Stimulated activated memory B cell treated with anti-CD40 and anti-IgM and Interleukin-4, amounts not matched to agents 10 μg/mL and 1 μg/mL and 100 μg/mL, for 72 hours (primary cell): ENCODE measurements at regions not wholly inside any gene's neighbourhood (a gene's known extent, or its start where the extent isn't known, plus 50 kb on each side); places are given as distances from the start of the nearest gene placed in this dataset.

Experiments
- ATAC-seq: fragments of 150-1000 bp; cut with Tn5 transposase; 2 replicates; pipeline ENCODE4 v1.10.0; 2021
- H3K27ac Mint-ChIP-seq: one replicate; pipeline ENCODE4 v1.8.0; 2022; ENCODE audit warnings: mild to moderate bottlenecking, mixed read lengths
- H3K27me3 Mint-ChIP-seq: one replicate; pipeline ENCODE4 v1.8.0; 2022; ENCODE audit warnings: mixed read lengths
- H3K36me3 Mint-ChIP-seq: one replicate; pipeline ENCODE4 v1.8.0; 2022; ENCODE audit warnings: mixed read lengths
- H3K4me1 Mint-ChIP-seq: one replicate; pipeline ENCODE4 v1.8.0; 2022; ENCODE audit warnings: mixed read lengths
- H3K4me3 Mint-ChIP-seq: one replicate; pipeline ENCODE4 v1.8.0; 2022; ENCODE audit warnings: mild to moderate bottlenecking, moderate library complexity, mixed read lengths
- H3K9me3 Mint-ChIP-seq: one replicate; pipeline ENCODE4 v1.8.0; 2022; ENCODE audit warnings: mixed read lengths

DNA sequence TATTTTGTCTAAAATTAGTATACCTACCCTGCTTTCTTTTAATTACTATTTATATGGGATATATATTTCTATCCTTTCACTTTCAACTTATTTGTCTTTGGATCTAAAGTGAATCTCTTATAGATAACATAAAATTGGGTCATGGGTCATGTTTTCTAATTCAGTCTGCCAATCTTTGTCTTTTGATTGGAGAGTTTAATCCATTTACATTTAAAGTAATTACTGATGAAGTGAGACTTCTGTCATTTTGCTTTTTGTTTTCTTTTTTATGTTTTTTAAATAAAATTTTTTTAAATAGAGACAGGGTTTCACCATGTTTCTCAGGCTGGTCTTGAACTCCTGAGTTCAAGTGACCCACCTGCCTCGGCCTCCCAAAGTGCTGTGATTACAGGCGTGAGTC is 50.5 kb upstream of the PRDM1 start:
- peaks cover 21% of the 10 kb centered on the region for H3K36me3 Mint-ChIP-seq
- ATAC-seq, result no peak
- no peaks in the 10 kb centered on the region for H3K4me1 Mint-ChIP-seq
- H3K27ac Mint-ChIP-seq, result no peak overlapping the region
- no peak overlapping the region for H3K4me3 Mint-ChIP-seq
- H3K27me3 Mint-ChIP-seq, result peaks cover 11% of the 10 kb centered on the region
- peaks cover 7% of the 10 kb centered on the region for H3K9me3 Mint-ChIP-seq

GRCh38 chr6:106033806-106034205 is 52.3 kb upstream of the PRDM1 start:
- H3K4me3 Mint-ChIP-seq, result no peak overlapping the region
- peaks cover 11% of the 10 kb centered on the region for H3K27me3 Mint-ChIP-seq
- H3K4me1 Mint-ChIP-seq, result no peaks in the 10 kb centered on the region
- H3K27ac Mint-ChIP-seq, result no peak overlapping the region
- no peak for ATAC-seq
- H3K9me3 Mint-ChIP-seq, result peaks cover 7% of the 10 kb centered on the region
- peaks cover 21% of the 10 kb centered on the region for H3K36me3 Mint-ChIP-seq

DNA sequence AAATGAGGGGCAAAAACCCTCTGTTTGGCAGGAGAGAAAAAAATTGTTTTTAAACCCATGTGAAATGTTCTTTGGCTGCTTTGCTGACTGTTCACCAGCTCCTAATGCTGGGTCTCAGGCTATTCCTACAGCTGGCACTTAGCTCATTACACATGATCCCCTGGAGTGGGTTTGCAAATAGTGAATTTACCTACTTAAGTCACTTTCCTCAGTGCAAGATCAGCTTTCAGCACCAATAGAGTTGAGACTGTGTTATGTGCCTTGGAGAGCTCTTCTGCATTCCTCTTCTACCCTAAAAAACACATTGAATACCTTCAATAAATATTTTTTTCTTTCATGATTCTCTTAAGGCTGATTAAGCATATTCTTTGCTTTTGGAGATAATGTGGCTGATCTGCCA is 58.4 kb upstream of the PRDM1 start:
- ATAC-seq, result no peak
- Mint-ChIP-seq H3K4me3 (no peak overlapping the region), H3K27me3 (no peaks in the 10 kb centered on the region), H3K27ac (no peak overlapping the region), H3K36me3 (no peaks in the 10 kb centered on the region), H3K9me3 (no peaks in the 10 kb centered on the region), H3K4me1 (no peaks in the 10 kb centered on the region)

DNA sequence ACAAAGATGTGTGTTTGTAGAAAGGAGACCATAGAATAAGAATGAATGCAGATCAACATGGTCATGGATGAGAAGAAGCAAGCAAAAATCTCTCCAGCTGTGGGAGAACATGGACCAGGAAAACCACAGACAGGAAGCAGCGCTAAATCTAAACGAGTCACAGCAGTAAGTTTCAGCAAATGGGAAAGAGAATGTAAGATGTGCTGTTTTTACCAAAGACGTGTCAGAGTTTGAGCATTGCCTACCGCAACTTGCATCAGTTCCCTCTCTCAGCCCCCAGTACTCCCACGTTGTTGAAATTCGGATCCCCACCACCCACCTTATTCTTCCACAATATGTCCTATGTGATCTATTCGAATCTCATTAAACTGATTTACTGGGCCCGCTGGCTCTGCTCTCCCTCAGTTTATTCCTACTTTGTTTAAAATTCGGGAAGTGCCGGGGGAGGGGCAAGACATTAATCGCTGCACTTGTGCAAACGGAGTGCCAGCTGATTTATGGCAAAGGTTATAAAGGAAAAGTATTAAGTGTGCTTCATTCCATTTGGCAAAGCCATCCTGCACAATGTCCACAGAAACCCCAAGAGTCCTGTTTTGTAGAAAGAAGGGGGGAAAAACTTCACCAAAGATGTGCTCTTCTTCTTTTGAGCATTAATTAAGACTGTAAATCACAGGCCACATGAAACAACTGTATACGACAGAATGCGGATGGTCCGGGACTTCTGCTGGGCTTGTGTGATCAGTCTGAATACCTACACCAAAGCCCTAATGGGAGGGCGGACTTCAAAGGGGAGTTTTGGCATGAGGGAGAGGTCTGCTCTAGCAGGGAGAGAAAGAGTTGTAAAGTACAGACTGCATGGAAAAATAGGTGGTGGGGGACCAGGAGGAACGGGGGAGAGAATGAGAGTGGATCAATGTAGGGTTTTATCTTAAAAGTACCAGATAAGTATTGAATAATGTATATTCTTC is 59.1 kb upstream of the PRDM1 start:
- Mint-ChIP-seq H3K9me3 (no peaks in the 10 kb centered on the region), H3K27ac (no peak overlapping the region), H3K4me1 (no peaks in the 10 kb centered on the region), H3K36me3 (no peaks in the 10 kb centered on the region), H3K4me3 (no peak overlapping the region), H3K27me3 (no peaks in the 10 kb centered on the region)
- no peak for ATAC-seq

- Mint-ChIP-seq H3K36me3 (no peaks in the 10 kb centered on the region), H3K27ac (no peak overlapping the region), H3K9me3 (no peaks in the 10 kb centered on the region), H3K4me3 (no peak overlapping the region), H3K27me3 (no peaks in the 10 kb centered on the region), H3K4me1 (no peaks in the 10 kb centered on the region)
- ATAC-seq, result no peak
Observed at GRCh38 chr6:106025655-106026054, 60.5 kb upstream of the PRDM1 start.

GRCh38 chr6:106022801-106023200 is 63.3 kb upstream of the PRDM1 start:
- Mint-ChIP-seq H3K27me3 (no peaks in the 10 kb centered on the region), H3K36me3 (no peaks in the 10 kb centered on the region), H3K4me3 (no peak overlapping the region), H3K4me1 (no peaks in the 10 kb centered on the region), H3K27ac (no peak overlapping the region), H3K9me3 (no peaks in the 10 kb centered on the region)
- ATAC-seq, result no peak

DNA sequence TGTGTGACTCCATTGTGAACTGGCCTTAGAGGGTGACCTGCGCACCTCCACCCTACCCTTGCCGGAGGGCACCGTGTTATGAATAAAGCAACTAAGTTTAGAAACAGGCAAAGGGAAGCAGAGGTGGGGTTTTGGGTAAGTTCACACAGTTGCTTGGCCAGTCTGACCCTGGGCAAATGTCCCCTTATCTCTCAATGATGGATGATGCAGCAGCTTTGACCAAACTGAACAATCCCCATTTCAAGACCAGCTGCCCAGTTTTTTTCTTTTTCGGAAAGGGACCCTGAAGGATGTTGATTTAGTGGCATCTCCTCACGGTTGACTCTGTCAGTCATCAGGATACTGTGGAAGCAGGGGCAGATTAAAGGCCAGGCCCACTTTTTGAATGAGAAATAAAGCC is 68.7 kb upstream of the PRDM1 start:
- no peak for ATAC-seq
- H3K4me3 Mint-ChIP-seq, result no peak overlapping the region
- no peaks in the 10 kb centered on the region for H3K4me1 Mint-ChIP-seq
- H3K27me3 Mint-ChIP-seq, result peaks cover 9% of the 10 kb centered on the region
- H3K9me3 Mint-ChIP-seq, result no peaks in the 10 kb centered on the region
- no peak overlapping the region for H3K27ac Mint-ChIP-seq
- no peaks in the 10 kb centered on the region for H3K36me3 Mint-ChIP-seq

DNA sequence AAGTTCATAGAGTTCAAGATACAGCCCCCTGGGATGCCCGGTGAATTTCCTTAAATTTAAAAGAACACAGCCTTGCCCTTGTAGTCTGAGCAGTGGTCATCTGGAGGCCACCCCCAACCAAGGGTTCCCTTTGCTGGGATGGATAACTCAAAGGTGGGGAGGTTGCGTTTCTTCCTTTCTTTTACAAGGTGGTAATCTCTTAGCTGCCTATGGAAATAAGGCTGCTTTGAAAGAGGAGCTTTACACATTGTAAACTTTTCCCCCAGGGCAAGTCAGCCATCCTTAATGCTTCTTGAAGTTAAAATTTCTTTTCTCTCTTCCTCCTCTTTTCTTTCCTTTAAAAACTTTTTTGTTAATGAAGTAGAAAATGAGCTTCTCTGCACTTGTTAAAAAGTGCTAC is 71.2 kb upstream of the PRDM1 start:
- Mint-ChIP-seq H3K9me3 (peaks cover 3% of the 10 kb centered on the region), H3K27me3 (peaks cover 9% of the 10 kb centered on the region), H3K27ac (no peak overlapping the region), H3K4me3 (no peak overlapping the region), H3K36me3 (no peaks in the 10 kb centered on the region), H3K4me1 (no peaks in the 10 kb centered on the region)
- no peak for ATAC-seq

- no peak overlapping the region for H3K4me3 Mint-ChIP-seq
- H3K36me3 Mint-ChIP-seq, result no peaks in the 10 kb centered on the region
- no peak for ATAC-seq
- peaks cover 3% of the 10 kb centered on the region for H3K9me3 Mint-ChIP-seq
- H3K4me1 Mint-ChIP-seq, result no peaks in the 10 kb centered on the region
- no peak overlapping the region for H3K27ac Mint-ChIP-seq
- H3K27me3 Mint-ChIP-seq, result no peaks in the 10 kb centered on the region
Observed at GRCh38 chr6:106011476-106011875, 74.7 kb upstream of the PRDM1 start.

- no peak for ATAC-seq
- H3K4me3 Mint-ChIP-seq, result no peak overlapping the region
- no peaks in the 10 kb centered on the region for H3K4me1 Mint-ChIP-seq
- peaks cover 11% of the 10 kb centered on the region for H3K27me3 Mint-ChIP-seq
- no peak overlapping the region for H3K27ac Mint-ChIP-seq
- no peaks in the 10 kb centered on the region for H3K36me3 Mint-ChIP-seq
- no peaks in the 10 kb centered on the region for H3K9me3 Mint-ChIP-seq
Observed at GRCh38 chr6:106005954-106006353, 80.2 kb upstream of the PRDM1 start.

- H3K27me3 Mint-ChIP-seq, result peaks cover 11% of the 10 kb centered on the region
Observed at GRCh38 chr6:106005013-106005412, 81.1 kb upstream of the PRDM1 start.

GRCh38 chr6:106003268-106003987 is 82.7 kb upstream of the PRDM1 start:
- Mint-ChIP-seq H3K36me3 (no peaks in the 10 kb centered on the region), H3K9me3 (no peaks in the 10 kb centered on the region), H3K4me1 (no peaks in the 10 kb centered on the region), H3K27me3 (peaks cover 11% of the 10 kb centered on the region), H3K4me3 (no peak overlapping the region), H3K27ac (no peak overlapping the region)
- no peak for ATAC-seq

More at GRCh38 chr6:106005013-106005412, 81.1 kb upstream of the PRDM1 start:
- no peaks in the 10 kb centered on the region for H3K4me1 Mint-ChIP-seq
- H3K36me3 Mint-ChIP-seq, result no peaks in the 10 kb centered on the region
- no peak overlapping the region for H3K27ac Mint-ChIP-seq
- no peak overlapping the region for H3K4me3 Mint-ChIP-seq
- no peaks in the 10 kb centered on the region for H3K9me3 Mint-ChIP-seq
- no peak for ATAC-seq

GRCh38 chr6:106002005-106002404 is 84.1 kb upstream of the PRDM1 start:
- H3K36me3 Mint-ChIP-seq, result no peaks in the 10 kb centered on the region
- H3K27ac Mint-ChIP-seq, result no peak overlapping the region
- no peak overlapping the region for H3K4me3 Mint-ChIP-seq
- no peaks in the 10 kb centered on the region for H3K9me3 Mint-ChIP-seq
- no peak for ATAC-seq
- no peaks in the 10 kb centered on the region for H3K4me1 Mint-ChIP-seq
- H3K27me3 Mint-ChIP-seq, result peaks cover 11% of the 10 kb centered on the region

GRCh38 chr6:106000935-106001334 is 85.2 kb upstream of the PRDM1 start:
- Mint-ChIP-seq H3K9me3 (no peaks in the 10 kb centered on the region), H3K36me3 (no peaks in the 10 kb centered on the region), H3K4me3 (no peak overlapping the region), H3K27ac (no peak overlapping the region), H3K27me3 (peaks cover 11% of the 10 kb centered on the region), H3K4me1 (no peaks in the 10 kb centered on the region)
- no peak for ATAC-seq

- Mint-ChIP-seq H3K27ac (no peak overlapping the region), H3K36me3 (no peaks in the 10 kb centered on the region), H3K4me3 (no peak overlapping the region), H3K9me3 (no peaks in the 10 kb centered on the region), H3K27me3 (peaks cover 9% of the 10 kb centered on the region), H3K4me1 (peaks cover 24% of the 10 kb centered on the region)
- no peak for ATAC-seq
Observed at GRCh38 chr6:105997482-105997881, 88.7 kb upstream of the PRDM1 start.

- H3K27ac Mint-ChIP-seq, result peak overlapping the region; percentile 46
- no peak for ATAC-seq
- H3K4me1 Mint-ChIP-seq, result peaks cover 24% of the 10 kb centered on the region
- H3K36me3 Mint-ChIP-seq, result no peaks in the 10 kb centered on the region
- H3K4me3 Mint-ChIP-seq, result peak overlapping the region; percentile 95
- peaks cover 9% of the 10 kb centered on the region for H3K27me3 Mint-ChIP-seq
- no peaks in the 10 kb centered on the region for H3K9me3 Mint-ChIP-seq
Observed at GRCh38 chr6:105995391-105995865, 90.7 kb upstream of the PRDM1 start.
